ENCODE measurements at regions not wholly inside any gene's neighbourhood (a gene's known extent, or its start where the extent isn't known, plus 50 kb on each side); places are given as distances from the start of the nearest gene placed in this dataset.

GRCh38 chr16:79334127-79334526 lies 266.4 kb downstream of the MAF start:
- no peak overlapping the region for H4K8ac ChIP-seq (ENCODE audit: low read length)
- H3K4me3 ChIP-seq (ENCODE audit: insufficient read depth in 1 of 2, low read depth in 1 of 2, low read length in 2 of 2): no peak overlapping the region
- H3K23ac ChIP-seq (ENCODE audit: low read length in 2 of 2): no peak overlapping the region
- DNase-seq: no peak
- no peak overlapping the region for H2BK120ac ChIP-seq (ENCODE audit: low read depth, low read length)
- WGBS: 66% methylated on average over 13 of the region's 13 CpGs
- no peak overlapping the region for H3K9ac ChIP-seq (ENCODE audit: low read length)
- H2BK5ac ChIP-seq (ENCODE audit: low read depth, low read length, poor library complexity, severe bottlenecking): no peak overlapping the region
- no peaks in the 10 kb centered on the region for H3K36me3 ChIP-seq (ENCODE audit: control insufficient read depth in 1 of 2, insufficient read depth in 2 of 2, low read depth in 1 of 2, low read length in 2 of 2)
- H3K27ac ChIP-seq (ENCODE audit: low read length, poor library complexity, severe bottlenecking): no peak overlapping the region
- H2BK15ac ChIP-seq (ENCODE audit: low read depth, poor library complexity, severe bottlenecking): no peak overlapping the region
- no peaks in the 10 kb centered on the region for H3K4me1 ChIP-seq (ENCODE audit: control insufficient read depth, insufficient read depth, low read depth, low read length)
- H3K79me1 ChIP-seq (replicated peaks; ENCODE audit: low read length, poor library complexity, severe bottlenecking): no peaks in the 10 kb centered on the region
- no peak overlapping the region for H3K18ac ChIP-seq (ENCODE audit: low read depth in 1 of 2, low read length in 2 of 2)
- H3K27me3 ChIP-seq (ENCODE audit: control insufficient read depth in 1 of 2, insufficient read depth in 1 of 2, low read length in 2 of 2): no peaks in the 10 kb centered on the region
- H3K14ac ChIP-seq (ENCODE audit: low read length in 2 of 2): no peak overlapping the region
- H4K91ac ChIP-seq (ENCODE audit: low read length): no peak overlapping the region
- no peak overlapping the region for H2AK5ac ChIP-seq (ENCODE audit: low read length, severe bottlenecking)
- H3K4ac ChIP-seq (ENCODE audit: low read depth in 1 of 2, low read length in 2 of 2): no peak overlapping the region
- H3K9me3 ChIP-seq (ENCODE audit: control insufficient read depth, low read length): peaks cover 5% of the 10 kb centered on the region
- no peak overlapping the region for H2BK12ac ChIP-seq (ENCODE audit: low read length in 2 of 2)
- H3K4me2 ChIP-seq (ENCODE audit: low read length, poor library complexity, severe bottlenecking): no peak overlapping the region
- no peak overlapping the region for H2AFZ ChIP-seq (ENCODE audit: low read depth, low read length)

GRCh38 chr16:79331066-79331465 lies 269.5 kb downstream of the MAF start:
- H2BK12ac ChIP-seq (ENCODE audit: low read length in 2 of 2): no peak overlapping the region
- no peak overlapping the region for H3K9ac ChIP-seq (ENCODE audit: low read length)
- no peak overlapping the region for H3K4ac ChIP-seq (ENCODE audit: low read depth in 1 of 2, low read length in 2 of 2)
- peaks cover 5% of the 10 kb centered on the region for H3K9me3 ChIP-seq (ENCODE audit: control insufficient read depth, low read length)
- H2AK5ac ChIP-seq (ENCODE audit: low read length, severe bottlenecking): no peak overlapping the region
- no peaks in the 10 kb centered on the region for H3K79me1 ChIP-seq (replicated peaks; ENCODE audit: low read length, poor library complexity, severe bottlenecking)
- WGBS: 83% methylated on average over 2 of the region's 2 CpGs
- no peak overlapping the region for H3K4me2 ChIP-seq (ENCODE audit: low read length, poor library complexity, severe bottlenecking)
- H3K27me3 ChIP-seq (ENCODE audit: control insufficient read depth in 1 of 2, insufficient read depth in 1 of 2, low read length in 2 of 2): peaks cover 0 to 4% of the 10 kb centered on the region in 2 experiments
- H3K36me3 ChIP-seq (ENCODE audit: control insufficient read depth in 1 of 2, insufficient read depth in 2 of 2, low read depth in 1 of 2, low read length in 2 of 2): no peaks in the 10 kb centered on the region
- no peak overlapping the region for H2BK5ac ChIP-seq (ENCODE audit: low read depth, low read length, poor library complexity, severe bottlenecking)
- H3K4me1 ChIP-seq (ENCODE audit: control insufficient read depth, insufficient read depth, low read depth, low read length): no peaks in the 10 kb centered on the region
- DNase-seq: no peak
- no peak overlapping the region for H3K23ac ChIP-seq (ENCODE audit: low read length in 2 of 2)
- no peak overlapping the region for H2BK120ac ChIP-seq (ENCODE audit: low read depth, low read length)
- no peak overlapping the region for H2AFZ ChIP-seq (ENCODE audit: low read depth, low read length)
- no peak overlapping the region for H3K18ac ChIP-seq (ENCODE audit: low read depth in 1 of 2, low read length in 2 of 2)
- H4K91ac ChIP-seq (ENCODE audit: low read length): no peak overlapping the region
- no peak overlapping the region for H2BK15ac ChIP-seq (ENCODE audit: low read depth, poor library complexity, severe bottlenecking)
- H3K27ac ChIP-seq (ENCODE audit: low read length, poor library complexity, severe bottlenecking): no peak overlapping the region
- H3K14ac ChIP-seq (ENCODE audit: low read length in 2 of 2): no peak overlapping the region
- H4K8ac ChIP-seq (ENCODE audit: low read length): no peak overlapping the region
- no peak overlapping the region for H3K4me3 ChIP-seq (ENCODE audit: insufficient read depth in 1 of 2, low read depth in 1 of 2, low read length in 2 of 2)

- H3K36me3 ChIP-seq (ENCODE audit: control insufficient read depth in 1 of 2, insufficient read depth in 2 of 2, low read depth in 1 of 2, low read length in 2 of 2): no peaks in the 10 kb centered on the region
- H3K18ac ChIP-seq (ENCODE audit: low read depth in 1 of 2, low read length in 2 of 2): no peak overlapping the region
- no peak overlapping the region for H2BK120ac ChIP-seq (ENCODE audit: low read depth, low read length)
- no peak overlapping the region for H3K4ac ChIP-seq (ENCODE audit: low read depth in 1 of 2, low read length in 2 of 2)
- peaks cover 5% of the 10 kb centered on the region for H3K9me3 ChIP-seq (ENCODE audit: control insufficient read depth, low read length)
- no peak overlapping the region for H3K14ac ChIP-seq (ENCODE audit: low read length in 2 of 2)
- H2BK5ac ChIP-seq (ENCODE audit: low read depth, low read length, poor library complexity, severe bottlenecking): no peak overlapping the region
- H3K4me2 ChIP-seq (ENCODE audit: low read length, poor library complexity, severe bottlenecking): no peak overlapping the region
- no peak overlapping the region for H2BK15ac ChIP-seq (ENCODE audit: low read depth, poor library complexity, severe bottlenecking)
- H4K91ac ChIP-seq (ENCODE audit: low read length): no peak overlapping the region
- H3K4me1 ChIP-seq (ENCODE audit: control insufficient read depth, insufficient read depth, low read depth, low read length): no peaks in the 10 kb centered on the region
- peaks cover 0 to 4% of the 10 kb centered on the region in 2 experiments for H3K27me3 ChIP-seq (ENCODE audit: control insufficient read depth in 1 of 2, insufficient read depth in 1 of 2, low read length in 2 of 2)
- no peaks in the 10 kb centered on the region for H3K79me1 ChIP-seq (replicated peaks; ENCODE audit: low read length, poor library complexity, severe bottlenecking)
- H4K8ac ChIP-seq (ENCODE audit: low read length): no peak overlapping the region
- H3K27ac ChIP-seq (ENCODE audit: low read length, poor library complexity, severe bottlenecking): no peak overlapping the region
- no peak overlapping the region for H3K9ac ChIP-seq (ENCODE audit: low read length)
- WGBS: 58% methylated on average over 3 of the region's 4 CpGs
- no peak for DNase-seq
- no peak overlapping the region for H3K4me3 ChIP-seq (ENCODE audit: insufficient read depth in 1 of 2, low read depth in 1 of 2, low read length in 2 of 2)
- no peak overlapping the region for H2BK12ac ChIP-seq (ENCODE audit: low read length in 2 of 2)
- no peak overlapping the region for H3K23ac ChIP-seq (ENCODE audit: low read length in 2 of 2)
- no peak overlapping the region for H2AK5ac ChIP-seq (ENCODE audit: low read length, severe bottlenecking)
- H2AFZ ChIP-seq (ENCODE audit: low read depth, low read length): no peak overlapping the region
Measured at GRCh38 chr16:79329967-79330366, 270.6 kb downstream of the MAF start.

GRCh38 chr16:79329166-79329521 lies 271.4 kb downstream of the MAF start:
- Histone ChIP-seq H3K14ac (ENCODE audit: low read length in 2 of 2) (no peak overlapping the region), H4K8ac (ENCODE audit: low read length) (no peak overlapping the region), H3K4me3 (ENCODE audit: insufficient read depth in 1 of 2, low read depth in 1 of 2, low read length in 2 of 2) (no peak overlapping the region), H2AK5ac (ENCODE audit: low read length, severe bottlenecking) (no peak overlapping the region), H3K27ac (ENCODE audit: low read length, poor library complexity, severe bottlenecking) (no peak overlapping the region), H2BK15ac (ENCODE audit: low read depth, poor library complexity, severe bottlenecking) (no peak overlapping the region), H2BK120ac (ENCODE audit: low read depth, low read length) (no peak overlapping the region), H4K91ac (ENCODE audit: low read length) (no peak overlapping the region), H3K18ac (ENCODE audit: low read depth in 1 of 2, low read length in 2 of 2) (no peak overlapping the region), H3K4me2 (ENCODE audit: low read length, poor library complexity, severe bottlenecking) (no peak overlapping the region), H3K9ac (ENCODE audit: low read length) (no peak overlapping the region), H3K4ac (ENCODE audit: low read depth in 1 of 2, low read length in 2 of 2) (no peak overlapping the region), H3K27me3 (ENCODE audit: control insufficient read depth in 1 of 2, insufficient read depth in 1 of 2, low read length in 2 of 2) (peaks cover 0 to 4% of the 10 kb centered on the region in 2 experiments), H2BK5ac (ENCODE audit: low read depth, low read length, poor library complexity, severe bottlenecking) (no peak overlapping the region), H3K79me1 (replicated peaks; ENCODE audit: low read length, poor library complexity, severe bottlenecking) (no peaks in the 10 kb centered on the region), H2BK12ac (ENCODE audit: low read length in 2 of 2) (no peak overlapping the region), H3K9me3 (ENCODE audit: control insufficient read depth, low read length) (peaks cover 5% of the 10 kb centered on the region), H3K4me1 (ENCODE audit: control insufficient read depth, insufficient read depth, low read depth, low read length) (no peaks in the 10 kb centered on the region), H3K36me3 (ENCODE audit: control insufficient read depth in 1 of 2, insufficient read depth in 2 of 2, low read depth in 1 of 2, low read length in 2 of 2) (no peaks in the 10 kb centered on the region), H2AFZ (ENCODE audit: low read depth, low read length) (no peak overlapping the region), H3K23ac (ENCODE audit: low read length in 2 of 2) (no peak overlapping the region)
- DNase-seq: no peak
- 73% methylated on average over 4 of the region's 5 CpGs for WGBS
